ENCODE measurements at regions not wholly inside any gene's neighbourhood (a gene's known extent, or its start where the extent isn't known, plus 50 kb on each side); places are given as distances from the start of the nearest gene placed in this dataset.

GRCh38 chrX:46386511-46386910 lies 158.7 kb downstream of the ZNF674 start:
- H3K4me3 Mint-ChIP-seq: no peak overlapping the region
- no peak overlapping the region for H3K27ac Mint-ChIP-seq
- intact Hi-C loops (cut with micrococcal nuclease): loop anchor here (10.0 kb wide), 1 partner anchor 258 kb away; no protein-coding TSS in a partner anchor
- H3K36me3 Mint-ChIP-seq (ENCODE audit: low read depth): no peaks in the 10 kb centered on the region
- DNase-seq (ENCODE audit: low spot score): no peak
- H3K4me1 Mint-ChIP-seq (ENCODE audit: low read depth): no peaks in the 10 kb centered on the region
- peaks cover 13% of the 10 kb centered on the region for H3K27me3 Mint-ChIP-seq (ENCODE audit: insufficient read depth)
- H3K9me3 Mint-ChIP-seq: no peaks in the 10 kb centered on the region

GRCh38 chrX:46383006-46383405 lies 162.2 kb downstream of the ZNF674 start:
- H3K4me3 Mint-ChIP-seq: no peak overlapping the region
- H3K27ac Mint-ChIP-seq: no peak overlapping the region
- intact Hi-C loops (cut with micrococcal nuclease): loop anchor here (10.0 kb wide), 1 partner anchor 262 kb away; no protein-coding TSS in a partner anchor
- DNase-seq (ENCODE audit: low spot score): no peak
- peaks cover 9% of the 10 kb centered on the region for H3K27me3 Mint-ChIP-seq (ENCODE audit: insufficient read depth)
- no peaks in the 10 kb centered on the region for H3K36me3 Mint-ChIP-seq (ENCODE audit: low read depth)
- H3K4me1 Mint-ChIP-seq (ENCODE audit: low read depth): no peaks in the 10 kb centered on the region
- no peaks in the 10 kb centered on the region for H3K9me3 Mint-ChIP-seq

- no peak overlapping the region for H3K4me3 Mint-ChIP-seq
- no peaks in the 10 kb centered on the region for H3K4me1 Mint-ChIP-seq (ENCODE audit: low read depth)
- H3K36me3 Mint-ChIP-seq (ENCODE audit: low read depth): no peaks in the 10 kb centered on the region
- intact Hi-C loops (cut with micrococcal nuclease): loop anchor here (10.0 kb wide), 1 partner anchor 262 kb away; no protein-coding TSS in a partner anchor
- DNase-seq (ENCODE audit: low spot score): no peak
- peaks cover 6% of the 10 kb centered on the region for H3K27me3 Mint-ChIP-seq (ENCODE audit: insufficient read depth)
- H3K9me3 Mint-ChIP-seq: no peaks in the 10 kb centered on the region
- H3K27ac Mint-ChIP-seq: no peak overlapping the region
These were observed 162.6 kb downstream of the ZNF674 start for GRCh38 chrX:46382595-46382994.

- no peak overlapping the region for H3K27ac Mint-ChIP-seq
- intact Hi-C loops (cut with micrococcal nuclease): loop anchor here (1.0 to 10.0 kb wide), 3 partner anchors 263 to 415 kb away; no protein-coding TSS in a partner anchor
- H3K4me3 Mint-ChIP-seq: no peak overlapping the region
- H3K36me3 Mint-ChIP-seq (ENCODE audit: low read depth): no peaks in the 10 kb centered on the region
- H3K27me3 Mint-ChIP-seq (ENCODE audit: insufficient read depth): peaks cover 3% of the 10 kb centered on the region
- H3K4me1 Mint-ChIP-seq (ENCODE audit: low read depth): no peaks in the 10 kb centered on the region
- DNase-seq (ENCODE audit: low spot score): peak; percentile 0
- H3K9me3 Mint-ChIP-seq: no peaks in the 10 kb centered on the region
These were observed 163.6 kb downstream of the ZNF674 start for GRCh38 chrX:46381630-46382029.

- Mint-ChIP-seq H3K27me3 (ENCODE audit: insufficient read depth) (no peaks in the 10 kb centered on the region), H3K9me3 (no peaks in the 10 kb centered on the region), H3K4me1 (ENCODE audit: low read depth) (peaks cover 7% of the 10 kb centered on the region), H3K27ac (no peak overlapping the region), H3K4me3 (no peak overlapping the region), H3K36me3 (ENCODE audit: low read depth) (no peaks in the 10 kb centered on the region)
- DNase-seq (ENCODE audit: low spot score): no peak
- intact Hi-C loops (cut with micrococcal nuclease): loop anchor here (2.0 to 10.0 kb wide), 2 partner anchors 265 to 307 kb away; no protein-coding TSS in a partner anchor
These were observed 165.0 kb downstream of the ZNF674 start for GRCh38 chrX:46380148-46380752.

GRCh38 chrX:46376246-46376885 lies 168.9 kb downstream of the ZNF674 start:
- Mint-ChIP-seq H3K36me3 (ENCODE audit: low read depth) (no peaks in the 10 kb centered on the region), H3K4me3 (no peak overlapping the region), H3K27me3 (ENCODE audit: insufficient read depth) (no peaks in the 10 kb centered on the region), H3K27ac (no peak overlapping the region), H3K9me3 (no peaks in the 10 kb centered on the region), H3K4me1 (ENCODE audit: low read depth) (peaks cover 7% of the 10 kb centered on the region)
- intact Hi-C loops (cut with micrococcal nuclease): loop anchor here (1.0 to 10.0 kb wide), 9 partner anchors 52 to 1054 kb away; no protein-coding TSS in a partner anchor
- peak; percentile 1 for DNase-seq (ENCODE audit: low spot score)

- intact Hi-C loops (cut with micrococcal nuclease): loop anchor here (1.0 to 10.0 kb wide), 9 partner anchors 51 to 1054 kb away; no protein-coding TSS in a partner anchor
- DNase-seq (ENCODE audit: low spot score): no peak
- Mint-ChIP-seq H3K4me3 (no peak overlapping the region), H3K27me3 (ENCODE audit: insufficient read depth) (no peaks in the 10 kb centered on the region), H3K27ac (no peak overlapping the region), H3K9me3 (no peaks in the 10 kb centered on the region), H3K36me3 (ENCODE audit: low read depth) (no peaks in the 10 kb centered on the region), H3K4me1 (ENCODE audit: low read depth) (peaks cover 7% of the 10 kb centered on the region)
These were observed 169.4 kb downstream of the ZNF674 start for GRCh38 chrX:46375831-46376230.

GRCh38 chrX:46374371-46374770 lies 170.8 kb downstream of the ZNF674 start:
- Mint-ChIP-seq H3K4me3 (no peak overlapping the region), H3K9me3 (no peaks in the 10 kb centered on the region), H3K4me1 (ENCODE audit: low read depth) (peaks cover 7% of the 10 kb centered on the region), H3K27me3 (ENCODE audit: insufficient read depth) (no peaks in the 10 kb centered on the region), H3K27ac (no peak overlapping the region), H3K36me3 (ENCODE audit: low read depth) (no peaks in the 10 kb centered on the region)
- intact Hi-C loops (cut with micrococcal nuclease): loop anchor here (10.0 kb wide), 2 partner anchors 170 to 250 kb away; no protein-coding TSS in a partner anchor
- DNase-seq (ENCODE audit: low spot score): no peak

- H3K4me3 Mint-ChIP-seq: no peak overlapping the region
- no peaks in the 10 kb centered on the region for H3K4me1 Mint-ChIP-seq (ENCODE audit: low read depth)
- H3K9me3 Mint-ChIP-seq: no peaks in the 10 kb centered on the region
- no peaks in the 10 kb centered on the region for H3K27me3 Mint-ChIP-seq (ENCODE audit: insufficient read depth)
- no peak overlapping the region for H3K27ac Mint-ChIP-seq
- DNase-seq (ENCODE audit: low spot score): no peak
- no peaks in the 10 kb centered on the region for H3K36me3 Mint-ChIP-seq (ENCODE audit: low read depth)
- intact Hi-C loops (cut with micrococcal nuclease): no loop called here
These were observed 177.7 kb downstream of the ZNF674 start for GRCh38 chrX:46367491-46367890.

- Mint-ChIP-seq H3K4me3 (no peak overlapping the region), H3K9me3 (no peaks in the 10 kb centered on the region), H3K27ac (no peak overlapping the region), H3K4me1 (ENCODE audit: low read depth) (no peaks in the 10 kb centered on the region), H3K27me3 (ENCODE audit: insufficient read depth) (no peaks in the 10 kb centered on the region), H3K36me3 (ENCODE audit: low read depth) (no peaks in the 10 kb centered on the region)
- no peak for DNase-seq (ENCODE audit: low spot score)
- intact Hi-C loops (cut with micrococcal nuclease): no loop called here
These were observed 178.6 kb downstream of the ZNF674 start for GRCh38 chrX:46366381-46367207.

GRCh38 chrX:46354481-46354880 lies 190.7 kb downstream of the ZNF674 start:
- Mint-ChIP-seq H3K36me3 (ENCODE audit: low read depth) (no peaks in the 10 kb centered on the region), H3K27me3 (ENCODE audit: insufficient read depth) (no peaks in the 10 kb centered on the region), H3K27ac (no peak overlapping the region), H3K9me3 (peaks cover 8% of the 10 kb centered on the region), H3K4me1 (ENCODE audit: low read depth) (no peaks in the 10 kb centered on the region), H3K4me3 (no peak overlapping the region)
- intact Hi-C loops (cut with micrococcal nuclease): no loop called here
- no peak for DNase-seq (ENCODE audit: low spot score)

- no peak for DNase-seq (ENCODE audit: low spot score)
- Mint-ChIP-seq H3K27me3 (ENCODE audit: insufficient read depth) (peaks cover 1% of the 10 kb centered on the region), H3K4me1 (ENCODE audit: low read depth) (no peaks in the 10 kb centered on the region), H3K4me3 (no peak overlapping the region), H3K36me3 (ENCODE audit: low read depth) (no peaks in the 10 kb centered on the region), H3K27ac (no peak overlapping the region), H3K9me3 (no peaks in the 10 kb centered on the region)
- intact Hi-C loops (cut with micrococcal nuclease): no loop called here
These were observed 203.4 kb downstream of the ZNF674 start for GRCh38 chrX:46341767-46342322.

Measured in activated T-helper 1 cell treated with anti-CD3 and anti-CD28 coated beads, Interleukin-12 subunit alpha, Interleukin-12 subunit beta, Interleukin-2, Interleukin-4 antibody, amounts not matched to agents 30 ng/mL and 10 ng/mL and 1 ng/mL, durations not matched to agents 14 hours and 24 hours and 36 hours (primary cell).